CD14-positive monocyte (primary cell): ENCODE measurements at regions not wholly inside any gene's neighbourhood (a gene's known extent, or its start where the extent isn't known, plus 50 kb on each side); places are given as distances from the start of the nearest gene placed in this dataset.

Experiments
- DNase-seq, 3 donors: peaks; one replicate each; pipeline ENCODE4 v3.0.0-alpha.2; 2011 to 2022
- H2AFZ ChIP-seq: 2 replicates; pipeline ENCODE4 v1.6.0; 2012; ENCODE audit warnings: mild to moderate bottlenecking, low read depth, low read length, inconsistent platforms; ENCODE audit not compliant: insufficient read depth, poor library complexity, severe bottlenecking
- H3K27ac ChIP-seq, 2 donors: 1 replicate in 1 of 2; 2 replicates in 1 of 2; pipeline ENCODE4 v1.5.1; 2012 to 2013; ENCODE audit warnings: low read length in 2 of 2, control low read depth in 1 of 2, inconsistent platforms in 1 of 2, low read depth in 1 of 2, mild to moderate bottlenecking in 1 of 2
- H3K27me3 ChIP-seq, 2 donors: one replicate each; pipeline versions ENCODE4 v1.6.0 to v1.6.1; 2011 to 2013; ENCODE audit warnings: low read length in 2 of 2; ENCODE audit not compliant: control insufficient read depth in 2 of 2, insufficient read depth in 2 of 2
- H3K36me3 ChIP-seq, 2 donors: replicated peaks in 1 of 2; 1 replicate in 1 of 2; 2 replicates in 1 of 2; pipeline versions ENCODE4 v1.5.1 to v1.6.1; 2012 to 2013; ENCODE audit warnings: low read length in 2 of 2, control low read depth in 1 of 2, inconsistent platforms in 1 of 2, mild to moderate bottlenecking in 1 of 2; ENCODE audit not compliant: insufficient read depth in 2 of 2, control insufficient read depth in 1 of 2
- H3K4me1 ChIP-seq, 2 donors: 1 replicate in 1 of 2; 2 replicates in 1 of 2; pipeline versions ENCODE4 v1.5.1 to v1.6.1; 2012 to 2013; ENCODE audit warnings: low read length in 2 of 2, control low read depth in 1 of 2, inconsistent platforms in 1 of 2, mild to moderate bottlenecking in 1 of 2, moderate library complexity in 1 of 2; ENCODE audit not compliant: insufficient read depth in 2 of 2, control insufficient read depth in 1 of 2
- H3K4me2 ChIP-seq: replicated peaks from 2 replicates; pipeline ENCODE3; 2012; ENCODE audit warnings: low read length, moderate library complexity, mild to moderate bottlenecking; ENCODE audit not compliant: poor library complexity, severe bottlenecking; ENCODE audit errors: extremely low read depth
- H3K4me3 ChIP-seq, 3 experiments: fragments of 200-600 bp in 1 of 3; sonication (generic) in 1 of 3; replicated peaks in 1 of 3; 1 replicate in 2 of 3; 2 replicates in 1 of 3; pipeline ENCODE4 v1.5.1; 2011 to 2013; ENCODE audit warnings: low read length in 3 of 3, mild to moderate bottlenecking in 3 of 3, control low read depth in 2 of 3, low read depth in 2 of 3, inconsistent platforms in 1 of 3, moderate library complexity in 1 of 3
- H3K79me2 ChIP-seq: 2 replicates; pipeline ENCODE4 v1.6.0; 2012; ENCODE audit warnings: mild to moderate bottlenecking, control low read depth, inconsistent platforms, low read length, moderate library complexity; ENCODE audit not compliant: insufficient read depth
- H3K9ac ChIP-seq: 2 replicates; pipeline ENCODE4 v1.6.0; 2017; ENCODE audit warnings: low read length, mild to moderate bottlenecking; ENCODE audit not compliant: insufficient read depth, poor library complexity, severe bottlenecking
- H3K9me3 ChIP-seq, 2 donors: replicated peaks in 1 of 2; 1 replicate in 1 of 2; 2 replicates in 1 of 2; pipeline versions ENCODE4 v1.5.1 to v1.6.1; 2012 to 2013; ENCODE audit warnings: low read length in 2 of 2, control low read depth in 1 of 2; ENCODE audit not compliant: control insufficient read depth in 1 of 2, insufficient read depth in 1 of 2
- H4K20me1 ChIP-seq: 2 replicates; pipeline ENCODE4 v1.6.0; 2012; ENCODE audit warnings: mild to moderate bottlenecking, low read length, control low read depth, moderate library complexity; ENCODE audit not compliant: insufficient read depth
- H3K27ac Mint-ChIP-seq, 7 donors: one replicate each; pipeline ENCODE4 v1.8.0; 2020; ENCODE audit warnings: mild to moderate bottlenecking in 7 of 7, mixed read lengths in 7 of 7, moderate library complexity in 6 of 7, inconsistent platforms in 2 of 7
- H3K27me3 Mint-ChIP-seq, 3 donors: one replicate each; pipeline ENCODE4 v1.8.0; 2021 to 2022; ENCODE audit warnings: low read depth in 3 of 3, mild to moderate bottlenecking in 3 of 3, mixed read lengths in 3 of 3, moderate library complexity in 3 of 3, inconsistent platforms in 1 of 3
- H3K36me3 Mint-ChIP-seq, 2 donors: one replicate each; pipeline ENCODE4 v1.8.0; 2020; ENCODE audit warnings: mixed read lengths in 2 of 2, inconsistent platforms in 1 of 2, mild to moderate bottlenecking in 1 of 2
- H3K4me1 Mint-ChIP-seq: one replicate; pipeline ENCODE4 v1.8.0; 2020; ENCODE audit warnings: mild to moderate bottlenecking, mixed read lengths
- H3K4me3 Mint-ChIP-seq, 2 donors: one replicate each; pipeline ENCODE4 v1.8.0; 2020; ENCODE audit warnings: mild to moderate bottlenecking in 2 of 2, mixed read lengths in 2 of 2, moderate library complexity in 1 of 2
- H3K9me3 Mint-ChIP-seq, 7 donors: one replicate each; pipeline ENCODE4 v1.8.0; 2020 to 2022; ENCODE audit warnings: mixed read lengths in 7 of 7, mild to moderate bottlenecking in 6 of 7, moderate library complexity in 6 of 7, inconsistent platforms in 2 of 7
- CTCF ChIP-seq: fragments of 200-600 bp; IDR thresholded peaks from one replicate; pipeline ENCODE4 v1.8.0; 2022; ENCODE audit warnings: antibody characterized with exemption, mild to moderate bottlenecking
- WGBS: methylation state at CpG from one replicate; pipeline ENCODE4 v1.1.5; 2013; ENCODE audit warnings: missing lambda C conversion rate; ENCODE audit not compliant: insufficient coverage; 5-methylcytosine and 5-hydroxymethylcytosine counted together
- intact Hi-C, 2 donors: fragments of 100-400 bp; cut with micrococcal nuclease; formaldehyde crosslinking; loops; one replicate each; pipeline versions ENCODE4 v1.15.0 to v1.15.1; 2023

DNA sequence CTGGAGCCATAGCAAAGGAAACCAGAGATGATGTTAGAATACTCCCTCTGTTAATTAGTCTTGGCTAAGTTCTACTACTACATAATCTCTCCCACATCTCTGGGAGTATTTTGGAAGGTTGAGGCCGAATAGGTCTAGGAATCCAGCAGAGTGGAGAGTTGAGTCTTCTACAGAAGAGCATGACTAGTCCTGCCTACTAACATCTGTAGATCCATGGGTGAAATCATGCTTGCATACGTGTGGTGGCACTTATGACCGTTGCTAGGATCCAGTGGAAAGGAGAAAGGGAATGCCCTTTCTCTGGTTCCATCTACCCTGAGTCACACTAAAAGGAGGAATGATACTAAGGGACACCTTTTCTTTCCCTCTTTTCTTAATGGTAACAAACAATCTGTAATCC lies 425.4 kb downstream of the KDM5D start:
- Histone ChIP-seq H3K4me2 (no peak overlapping the region), H3K36me3 (no peaks in the 10 kb centered on the region), H3K9ac (no peak overlapping the region), H3K4me3 (no peak overlapping the region), H3K9me3 (peaks cover 0 to 11% of the 10 kb centered on the region in 2 donors), H3K79me2 (no peaks in the 10 kb centered on the region), H2AFZ (no peak overlapping the region), H3K27me3 (no peaks in the 10 kb centered on the region), H3K27ac (no peak overlapping the region), H4K20me1 (no peaks in the 10 kb centered on the region), H3K4me1 (no peaks in the 10 kb centered on the region)
- no peak overlapping the region for H3K27ac Mint-ChIP-seq
- no peaks in the 10 kb centered on the region for H3K4me1 Mint-ChIP-seq
- no peak overlapping the region for H3K4me3 Mint-ChIP-seq
- TF ChIP-seq CTCF, result no peak
- DNase-seq, result no peak
- no peaks in the 10 kb centered on the region for H3K36me3 Mint-ChIP-seq
- peaks cover 0 to 14% (median 0%) of the 10 kb centered on the region in 7 donors for H3K9me3 Mint-ChIP-seq
- intact Hi-C loops, result no loop called here
- no CpG with 5 or more reads among the region's 3 CpGs for WGBS
- peaks cover 0 to 1% (median 0%) of the 10 kb centered on the region in 3 donors for H3K27me3 Mint-ChIP-seq

DNA sequence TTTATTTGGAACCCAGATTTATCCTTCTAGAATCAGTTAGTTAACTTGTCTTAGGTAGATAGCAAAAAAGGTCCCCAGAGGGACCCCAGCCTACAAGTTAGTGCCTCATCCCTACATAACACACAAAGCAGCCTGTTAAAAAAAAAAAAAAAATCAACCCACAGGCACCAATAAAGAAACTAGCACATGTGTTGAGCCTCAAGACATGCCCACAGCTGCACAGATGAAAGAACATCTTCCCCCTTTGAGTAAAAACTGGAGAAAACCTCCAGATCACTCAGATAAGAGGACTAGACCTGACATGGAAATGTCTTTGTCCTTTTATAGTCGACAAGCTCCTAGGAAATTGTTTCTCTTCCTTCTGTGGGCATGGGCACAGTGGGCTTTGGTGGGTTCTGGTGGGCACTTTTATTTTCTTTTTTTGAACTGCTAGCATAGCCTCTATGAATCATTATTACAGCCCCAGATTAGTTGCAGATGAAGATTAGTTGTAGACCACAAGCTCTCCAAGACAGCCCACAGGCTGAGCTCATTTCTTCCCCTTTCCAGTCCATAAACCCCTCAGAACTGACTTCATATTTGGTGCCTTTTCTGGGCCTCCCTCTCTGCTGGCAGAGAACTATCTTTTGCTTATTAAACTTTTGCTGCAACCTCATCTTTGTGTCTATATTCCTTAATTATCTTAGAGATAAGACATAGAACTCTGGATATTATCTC lies 427.1 kb downstream of the KDM5D start:
- H3K36me3 ChIP-seq, result no peaks in the 10 kb centered on the region
- no peaks in the 10 kb centered on the region for H3K27me3 ChIP-seq
- no peak for TF ChIP-seq CTCF
- Mint-ChIP-seq H3K27me3 (peaks cover 0 to 1% (median 0%) of the 10 kb centered on the region in 3 donors), H3K4me1 (no peaks in the 10 kb centered on the region), H3K36me3 (no peaks in the 10 kb centered on the region), H3K9me3 (peaks cover 0 to 14% (median 0%) of the 10 kb centered on the region in 7 donors), H3K27ac (no peak overlapping the region), H3K4me3 (no peak overlapping the region)
- no peak for DNase-seq
- H3K4me3 ChIP-seq, result no peak overlapping the region
- no peak overlapping the region for H2AFZ ChIP-seq
- H3K27ac ChIP-seq, result no peak overlapping the region
- WGBS, result no CpG with 5 or more reads among the region's 1 CpG
- H3K4me1 ChIP-seq, result no peaks in the 10 kb centered on the region
- H3K79me2 ChIP-seq, result no peaks in the 10 kb centered on the region
- peaks cover 0 to 15% of the 10 kb centered on the region in 2 donors for H3K9me3 ChIP-seq
- H4K20me1 ChIP-seq, result no peaks in the 10 kb centered on the region
- H3K4me2 ChIP-seq, result no peak overlapping the region
- H3K9ac ChIP-seq, result no peak overlapping the region
- intact Hi-C loops, result no loop called here
